HG03354 (cell line): ENCODE measurements at regions not wholly inside any gene's neighbourhood (a gene's known extent, or its start where the extent isn't known, plus 50 kb on each side); places are given as distances from the start of the nearest gene placed in this dataset.
A peak's percentile ranks its signal among the peaks of the same experiment; 100 is the strongest.
"Not testable (repeated sequence)": the region's sequence is repeated elsewhere in the genome, so short reads cannot be mapped to it uniquely, and the experiment has no call there.

ENCODE experiments used
- ATAC-seq: cut with Tn5 transposase; IDR thresholded peaks from one replicate; pipeline ENCODE4 v1.9.1; 2021; ENCODE audit warnings: mild to moderate bottlenecking; ENCODE audit not compliant: unreplicated experiment, poor library complexity, severe bottlenecking

DNA sequence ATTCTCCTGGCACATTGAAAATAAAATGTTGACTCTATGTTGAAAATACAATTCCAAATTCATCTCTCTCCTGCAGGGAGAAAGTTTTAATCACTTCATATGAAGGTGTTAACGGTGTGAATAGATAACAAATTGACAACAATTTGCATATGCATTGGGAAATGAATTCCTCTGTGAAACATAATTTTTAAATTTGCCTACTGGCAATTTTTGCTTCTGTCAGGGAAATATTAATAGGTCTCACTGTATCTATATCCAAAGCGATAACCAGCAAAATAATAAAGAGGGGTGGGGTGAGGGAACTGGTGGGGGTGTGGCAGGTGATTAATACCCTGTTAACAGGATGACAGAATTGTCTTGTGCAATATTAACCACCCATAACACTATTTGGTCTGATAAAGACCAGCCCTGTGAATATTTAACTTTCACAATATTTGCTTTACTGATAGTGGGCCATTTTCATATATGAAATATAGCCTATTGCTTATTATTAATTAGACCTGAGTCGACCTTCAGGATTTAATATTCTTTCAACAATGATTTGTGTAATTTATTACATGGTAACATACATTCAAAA lies 239.0 kb upstream of the SSTR1 start:
- ATAC-seq = no peak

DNA sequence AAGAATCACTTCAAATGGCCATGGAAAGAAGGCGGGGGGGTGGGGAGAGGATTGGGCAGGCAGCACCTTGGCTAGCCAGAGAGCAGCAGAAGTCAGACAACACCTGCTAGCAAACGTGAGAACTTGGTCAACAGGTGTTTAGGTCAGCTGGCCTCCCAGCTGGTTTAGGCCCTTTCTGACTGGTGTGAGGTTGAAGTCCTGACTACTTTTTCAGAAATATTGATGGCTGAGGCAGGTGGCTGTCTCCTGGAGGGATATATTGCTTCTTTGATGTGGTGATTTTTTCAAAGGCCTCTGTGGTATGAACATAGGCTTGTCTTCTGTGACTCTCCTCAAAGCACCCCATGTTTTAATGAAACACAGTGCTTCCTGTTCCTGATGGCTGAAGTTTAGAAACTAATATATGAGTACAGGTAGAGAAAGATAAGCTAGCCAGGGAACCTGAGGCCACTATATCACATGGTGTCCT lies 238.2 kb upstream of the SSTR1 start:
- ATAC-seq = no peak

DNA sequence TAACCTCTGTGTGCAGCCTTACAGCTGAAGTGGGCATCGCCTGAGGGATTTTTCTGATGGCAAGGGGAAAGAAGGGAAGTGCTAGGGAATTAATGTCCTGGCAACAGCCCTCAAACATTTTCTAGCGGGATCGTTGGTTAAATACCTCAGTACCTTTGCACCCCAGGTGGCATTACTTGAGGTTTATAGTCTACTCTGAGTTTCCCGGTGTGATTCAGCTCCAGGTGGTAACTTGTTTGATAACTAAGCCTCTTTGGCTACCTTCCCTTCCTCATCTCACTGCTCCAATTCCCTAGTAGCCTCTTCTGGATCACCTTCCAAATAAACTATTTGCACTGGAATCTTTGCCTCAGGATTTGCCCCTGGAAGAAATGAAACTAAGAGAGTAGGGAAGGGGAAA lies 237.0 kb upstream of the SSTR1 start:
- no peak for ATAC-seq

DNA sequence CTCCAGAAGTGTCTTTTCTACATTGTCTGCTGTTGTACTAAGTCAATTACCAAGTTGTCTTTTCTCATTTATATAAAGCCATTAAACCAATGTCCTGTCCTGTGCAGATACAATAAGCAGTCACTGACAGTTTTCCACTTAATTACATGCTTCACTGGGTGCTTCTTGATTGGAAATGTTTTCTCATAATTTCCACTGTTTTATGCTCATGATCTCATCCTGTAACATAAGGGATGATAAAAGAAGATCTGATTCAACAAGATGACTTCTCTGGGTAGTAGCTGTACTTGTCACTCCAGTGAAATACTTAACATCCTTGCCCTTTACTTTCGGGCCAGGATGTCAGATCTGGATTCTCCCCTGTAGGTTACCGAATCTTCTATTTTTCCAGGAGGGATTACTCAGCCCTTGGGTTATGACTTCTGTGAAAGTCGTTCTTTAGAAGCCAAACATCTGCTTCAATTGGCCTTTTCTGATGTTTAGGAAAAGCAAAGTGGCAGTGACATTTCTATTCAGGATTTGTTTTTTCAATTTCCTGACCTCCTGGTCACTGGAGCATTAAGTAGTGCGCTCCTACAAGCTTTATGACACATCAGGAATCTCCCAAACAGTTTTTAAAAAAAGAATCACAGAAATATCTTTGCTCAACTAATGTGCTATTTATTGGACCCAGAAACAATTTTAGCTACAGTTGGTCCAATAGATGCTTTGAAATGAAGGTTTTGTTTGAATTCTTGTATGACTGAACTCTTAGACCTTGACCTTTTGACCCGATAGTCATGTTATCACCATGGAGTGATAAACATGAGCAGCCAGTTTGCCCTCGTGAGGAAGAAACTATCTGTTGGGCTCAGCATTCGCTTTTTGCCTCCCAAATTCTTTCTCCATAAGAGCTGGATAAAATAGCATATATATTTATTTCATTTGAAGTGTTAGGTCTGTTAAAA lies 234.5 kb upstream of the SSTR1 start:
- no peak for ATAC-seq

DNA sequence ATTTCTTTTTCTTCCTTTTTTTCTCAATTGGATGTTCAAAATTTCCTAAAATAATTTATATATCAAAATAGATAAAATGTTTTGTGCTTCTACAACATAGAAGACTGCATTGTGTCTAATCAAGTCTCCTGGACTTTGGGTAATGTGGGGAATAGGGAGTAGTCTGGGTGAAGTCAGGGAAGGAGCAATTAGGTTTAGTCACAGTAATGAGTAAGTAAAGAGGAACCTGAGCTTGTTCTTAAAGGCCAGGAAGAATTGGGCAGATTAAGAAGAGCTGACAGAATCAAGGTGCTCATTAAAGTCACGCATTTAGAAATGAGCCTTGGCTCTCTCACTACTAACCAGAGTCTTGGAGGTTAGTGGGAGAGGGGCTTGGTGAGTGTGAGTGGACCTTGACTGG lies 233.3 kb upstream of the SSTR1 start:
- ATAC-seq = no peak

DNA sequence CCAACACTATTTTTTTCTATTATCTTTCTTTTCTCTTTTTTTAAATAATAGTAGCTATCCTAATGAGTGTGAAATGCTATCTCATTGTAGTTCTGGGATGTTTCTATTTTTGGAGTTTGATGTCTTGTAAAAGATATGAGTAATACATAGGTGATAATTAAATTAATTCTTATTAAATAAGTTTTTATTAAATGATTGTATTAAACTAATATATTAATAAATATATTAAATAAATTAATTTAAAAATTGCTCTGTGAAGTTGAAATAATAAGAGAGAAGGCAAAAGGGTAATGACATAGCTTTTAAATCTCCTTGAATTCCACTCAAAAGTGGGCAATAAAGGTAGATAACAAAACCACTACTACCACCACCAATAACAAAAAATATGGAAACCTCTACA lies 230.2 kb upstream of the SSTR1 start:
- no peak for ATAC-seq

DNA sequence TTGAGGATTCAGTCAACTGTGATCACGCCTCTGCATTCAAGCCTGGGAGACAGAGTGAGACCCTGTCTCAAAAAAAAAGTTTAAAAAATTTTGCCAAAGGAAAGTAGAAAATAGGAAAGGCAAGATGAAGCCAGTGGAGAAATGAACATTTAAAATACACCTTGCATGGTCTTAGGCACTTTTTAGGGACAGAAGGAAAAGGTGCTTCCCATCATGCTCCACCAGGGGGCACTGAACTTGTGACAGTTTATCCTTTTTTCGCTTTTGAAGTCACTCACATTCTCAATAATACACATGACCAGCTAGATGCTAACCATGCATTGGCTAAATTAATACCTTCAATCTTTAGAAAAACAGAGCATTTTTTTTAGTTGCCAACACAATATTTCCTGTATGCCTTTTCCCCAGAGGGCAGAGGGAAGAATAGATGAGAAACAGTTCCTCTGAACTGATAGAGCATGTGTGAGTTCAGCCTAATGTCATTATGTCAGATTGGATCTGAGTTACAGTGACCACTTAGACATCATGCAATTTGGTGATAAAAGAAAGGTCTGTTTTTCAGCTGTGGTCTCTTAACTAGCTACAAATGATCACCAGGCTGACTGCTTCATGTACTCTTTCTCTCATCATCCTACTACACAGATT lies 221.8 kb upstream of the SSTR1 start:
- ATAC-seq = peak; percentile 74

DNA sequence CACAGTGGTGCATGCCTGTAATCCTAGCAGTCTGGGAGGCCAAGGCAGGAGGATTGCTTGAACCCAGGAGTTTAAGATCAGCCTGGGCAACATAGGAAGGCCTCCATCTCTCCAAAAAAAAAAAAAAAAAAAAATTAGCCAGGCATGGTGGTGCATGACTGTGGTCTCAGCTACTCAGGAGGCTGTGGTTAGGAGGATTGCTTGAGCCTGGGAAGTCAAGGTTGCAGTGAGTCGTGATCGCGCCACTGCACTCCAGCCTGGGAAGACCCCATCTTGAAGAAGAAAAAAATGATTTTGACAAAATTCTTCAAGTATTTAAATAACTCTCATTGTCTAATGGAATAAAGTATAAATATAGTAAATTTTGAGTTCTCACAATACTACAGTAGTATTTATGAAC lies 219.2 kb upstream of the SSTR1 start:
- no peak for ATAC-seq

DNA sequence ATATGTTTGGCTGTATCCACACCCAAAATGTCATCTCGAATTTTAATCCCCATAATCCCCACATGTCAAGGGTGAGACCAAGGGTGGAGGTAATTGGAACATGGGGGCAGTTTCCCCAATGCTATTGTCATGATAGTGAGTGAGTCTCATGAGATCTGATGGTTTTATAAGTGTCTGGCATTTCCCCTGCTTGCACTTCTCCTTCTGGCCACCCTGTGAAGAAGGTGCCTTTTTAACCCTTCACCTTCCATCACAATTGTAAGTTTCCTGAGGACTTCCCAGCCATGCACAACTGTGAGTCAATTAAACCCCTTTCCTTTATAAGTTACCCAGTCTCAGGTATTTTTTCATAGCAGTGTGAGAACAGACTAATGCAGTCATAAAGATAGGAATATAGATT lies 216.7 kb upstream of the SSTR1 start:
- ATAC-seq = no peak

DNA sequence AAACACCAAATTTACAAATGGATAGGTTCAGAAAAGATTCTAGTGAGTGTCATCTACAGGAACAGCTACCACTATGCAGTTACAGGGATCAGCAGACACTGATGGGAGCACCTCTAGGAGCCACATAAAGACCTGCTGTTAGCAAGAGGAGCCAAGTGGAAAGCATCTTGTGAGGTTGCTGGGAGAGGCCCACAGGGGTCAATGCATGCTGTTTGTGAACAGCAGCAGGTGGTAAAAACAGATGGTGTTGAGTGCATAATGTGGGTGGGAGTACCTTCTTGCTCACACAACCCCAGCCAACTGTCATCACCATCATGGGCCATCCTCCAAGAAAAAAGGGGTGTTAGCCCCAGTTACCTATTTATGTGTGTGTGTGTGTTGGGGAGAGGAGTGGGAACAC lies 215.2 kb upstream of the SSTR1 start:
- ATAC-seq = no peak

DNA sequence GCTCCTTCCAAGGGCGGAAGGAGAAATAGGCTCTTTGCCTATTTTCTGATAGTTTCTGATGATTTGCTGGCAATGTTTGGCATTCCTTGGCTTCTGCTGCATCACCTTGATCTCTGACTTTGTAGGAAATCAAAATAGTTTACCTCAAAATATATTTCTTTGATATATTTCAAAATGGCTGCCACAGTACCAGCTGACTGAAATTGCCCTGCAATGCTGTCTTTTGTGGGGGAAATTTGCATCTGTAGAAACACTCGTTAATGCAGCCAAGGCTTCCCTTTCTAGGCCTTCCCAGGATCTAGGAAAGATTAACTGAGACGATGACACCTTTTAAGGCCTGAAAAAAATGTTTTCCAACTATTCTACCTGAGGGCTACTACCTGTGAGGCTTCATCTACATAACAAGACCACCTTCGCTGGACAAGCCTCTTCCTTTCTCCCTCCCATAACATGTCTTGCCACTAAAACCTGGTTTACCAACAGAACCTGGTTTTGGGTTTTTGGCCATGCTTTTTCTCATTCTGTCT lies 212.8 kb upstream of the SSTR1 start:
- ATAC-seq = no peak

DNA sequence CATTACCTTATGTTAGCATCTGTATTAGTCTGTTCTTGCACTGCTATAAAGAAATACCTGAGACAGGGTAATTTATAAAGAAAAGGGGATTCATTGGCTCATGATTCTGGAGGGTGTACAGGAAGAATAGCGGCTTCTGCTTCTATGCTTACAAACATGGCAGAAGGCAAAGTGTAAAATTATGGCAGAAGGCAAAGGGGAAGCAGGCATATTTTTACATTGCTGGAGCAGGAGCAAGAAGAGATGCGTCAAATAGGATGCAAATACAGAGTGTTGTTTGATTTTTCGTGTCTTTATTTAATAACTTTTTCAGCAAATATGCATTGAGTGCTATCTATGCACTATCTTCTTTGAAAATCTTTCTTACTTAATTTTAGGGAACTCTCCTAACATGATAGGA lies 210.7 kb upstream of the SSTR1 start:
- ATAC-seq = no peak

DNA sequence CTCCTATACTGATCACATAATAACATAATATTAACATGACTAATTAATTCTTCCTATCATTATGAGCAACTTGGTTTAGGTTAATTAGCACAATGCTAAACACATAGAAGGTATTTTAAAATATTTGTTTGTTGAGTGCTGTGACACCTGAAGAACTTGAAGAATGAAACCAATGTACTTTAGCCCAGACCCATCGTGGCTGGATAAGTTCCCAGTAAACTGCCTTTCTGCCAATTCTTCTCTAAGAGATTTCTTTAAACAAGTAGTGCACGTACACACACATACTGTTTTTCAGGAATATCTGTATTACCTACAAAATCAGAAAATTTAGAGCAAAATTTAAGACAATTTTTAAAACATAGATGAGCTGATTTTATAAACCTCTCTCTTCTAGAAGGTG lies 207.4 kb upstream of the SSTR1 start:
- no peak for ATAC-seq

DNA sequence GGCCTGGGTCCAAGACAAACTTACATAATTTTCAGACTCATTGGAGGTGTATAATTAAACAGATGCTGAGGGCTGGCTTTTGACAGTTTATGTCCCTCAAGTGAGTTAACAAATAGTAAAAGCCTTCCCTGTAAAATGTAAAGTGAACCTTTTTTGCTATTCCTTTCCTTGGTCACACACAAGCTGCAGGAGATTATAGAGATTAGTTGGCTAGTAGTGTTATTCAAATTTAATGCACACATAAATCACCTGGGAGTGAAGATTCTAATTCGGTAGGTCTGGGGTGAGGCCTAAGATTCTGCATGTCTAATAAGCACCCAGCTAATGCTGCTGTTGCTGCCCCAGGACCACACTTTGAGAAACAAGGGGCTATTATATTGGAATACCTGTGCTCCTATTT lies 206.2 kb upstream of the SSTR1 start:
- no peak for ATAC-seq

DNA sequence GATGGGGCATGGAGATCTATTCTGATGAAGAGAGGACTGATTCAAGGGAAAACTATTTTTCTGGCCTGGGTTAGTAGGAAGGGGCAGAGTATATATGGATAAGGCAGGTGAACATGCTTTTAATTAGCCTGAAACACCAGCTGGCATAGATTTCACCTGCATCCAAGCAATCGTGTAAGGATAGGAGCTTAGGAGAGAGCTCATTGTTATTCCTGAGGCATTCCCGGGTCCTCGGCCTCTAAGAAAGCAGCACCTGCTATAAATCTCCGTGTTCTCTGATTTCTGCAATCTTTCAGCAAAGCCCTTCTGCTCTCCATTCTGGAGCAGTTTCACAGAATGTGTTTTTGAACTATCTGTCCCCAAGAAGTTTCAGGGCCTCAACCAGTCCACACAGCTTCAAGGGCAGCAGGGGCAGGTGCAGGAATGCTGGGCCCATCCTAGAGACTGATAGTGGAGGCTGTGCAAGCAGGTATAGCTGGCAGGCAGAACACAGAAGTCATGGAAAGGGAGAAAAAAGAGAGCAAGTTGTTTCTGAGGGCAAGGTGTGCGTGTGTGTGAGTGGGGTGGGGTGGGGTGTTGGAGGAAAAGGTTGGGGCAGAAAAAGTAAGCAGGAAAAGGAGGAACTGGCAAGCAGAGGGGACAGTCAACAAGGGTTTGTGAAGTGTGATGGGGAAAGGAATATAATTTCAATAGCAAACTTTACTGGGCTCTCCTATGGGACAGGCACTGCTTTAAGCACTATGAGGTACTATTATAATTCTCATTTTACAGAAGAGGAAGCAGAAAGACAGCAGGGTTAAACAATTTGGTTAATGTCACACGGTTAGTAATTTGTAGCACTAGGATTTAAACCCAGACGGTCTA lies 203.7 kb upstream of the SSTR1 start:
- ATAC-seq = no peak

DNA sequence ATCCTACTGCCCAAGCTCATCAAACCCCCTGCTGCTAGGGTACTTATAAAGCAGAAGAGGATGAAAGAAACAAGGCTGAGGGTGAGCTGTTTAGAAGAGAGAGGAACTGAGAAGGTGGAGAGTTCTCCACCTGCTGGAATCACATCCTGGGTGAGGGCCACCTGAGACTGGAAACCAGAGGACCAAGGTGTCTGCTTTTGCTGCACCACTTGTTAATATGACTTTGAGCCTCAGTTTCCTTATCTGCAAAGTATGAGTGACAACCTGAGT lies 203.2 kb upstream of the SSTR1 start:
- ATAC-seq = no peak

DNA sequence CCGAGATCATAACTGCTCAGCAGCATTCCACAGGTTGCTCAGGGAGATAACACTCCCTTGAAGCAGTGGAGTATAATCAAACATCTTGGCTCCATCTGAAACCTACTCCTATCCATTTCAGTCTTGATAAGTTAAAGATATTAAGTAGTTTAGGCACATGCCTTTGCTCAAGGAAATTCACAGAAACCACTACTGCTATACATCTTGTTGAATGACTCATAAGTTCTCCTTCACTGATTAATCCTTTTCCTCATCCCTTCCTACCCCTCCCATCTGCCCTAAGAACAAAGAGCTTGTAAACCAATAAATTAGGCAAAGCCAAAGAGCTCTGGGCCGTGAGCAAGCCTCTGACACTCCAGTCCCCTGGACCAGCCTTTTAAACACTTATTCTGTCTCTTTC lies 196.5 kb upstream of the SSTR1 start:
- not testable (repeated sequence) for ATAC-seq

DNA sequence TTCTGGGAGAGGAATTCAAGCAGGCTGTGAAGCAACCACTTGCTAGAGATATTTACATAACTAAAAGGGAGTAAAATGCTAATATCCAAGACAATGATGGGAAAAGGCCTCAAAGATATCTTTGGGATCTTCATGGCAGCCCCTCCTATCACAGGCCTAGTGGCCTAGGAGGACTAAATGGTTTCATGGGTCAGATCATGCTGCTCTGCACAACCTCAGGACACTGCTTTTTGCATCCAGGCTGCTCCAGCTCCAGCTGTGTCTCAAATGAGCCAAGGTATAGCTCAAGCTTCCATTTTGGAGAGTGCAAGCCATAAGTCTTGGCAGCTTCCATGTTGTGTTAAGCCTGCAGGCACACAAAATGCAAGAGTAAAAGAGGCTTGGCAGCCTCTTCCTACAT lies 195.6 kb upstream of the SSTR1 start:
- ATAC-seq = no peak

DNA sequence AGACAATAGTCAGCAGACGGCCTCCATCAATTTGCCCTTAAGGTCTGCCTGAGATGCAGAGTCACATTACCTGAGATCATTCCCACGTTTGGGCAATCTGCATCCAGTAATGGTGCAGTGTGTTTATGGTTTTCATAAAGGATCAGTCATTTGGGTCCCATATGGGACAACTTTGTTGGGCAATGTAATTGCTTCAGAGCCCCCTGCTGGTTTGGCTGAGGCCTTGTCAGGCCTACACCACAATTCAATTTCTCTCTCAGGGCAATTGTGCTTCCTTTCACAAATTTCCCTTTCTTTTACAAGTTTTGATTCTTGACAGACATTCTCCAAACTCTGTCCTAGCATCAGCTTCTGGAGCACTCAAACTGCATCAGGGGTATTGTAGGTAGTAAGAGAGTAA lies 191.2 kb upstream of the SSTR1 start:
- ATAC-seq = no peak

DNA sequence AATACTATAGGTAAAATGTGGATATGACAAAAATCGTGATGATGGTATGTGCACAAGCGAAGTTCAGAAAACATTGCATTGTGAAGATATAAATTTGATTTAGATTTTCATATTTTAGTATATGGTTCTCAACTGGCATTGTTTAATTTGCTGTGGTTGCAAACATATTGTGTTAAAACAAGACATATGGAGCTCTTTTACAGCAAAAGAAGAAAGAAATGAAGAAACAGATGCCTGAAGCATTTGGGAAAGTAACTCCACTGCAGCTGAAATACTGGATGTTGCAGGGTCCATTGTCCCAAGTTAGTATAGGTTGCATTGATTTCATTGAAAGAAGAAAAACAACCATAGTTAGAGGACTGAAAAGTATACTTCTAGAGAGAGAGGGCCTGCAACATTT lies 185.8 kb upstream of the SSTR1 start:
- ATAC-seq = no peak
